ENCODE measurements at regions not wholly inside any gene's neighbourhood (a gene's known extent, or its start where the extent isn't known, plus 50 kb on each side); places are given as distances from the start of the nearest gene placed in this dataset.

DNA sequence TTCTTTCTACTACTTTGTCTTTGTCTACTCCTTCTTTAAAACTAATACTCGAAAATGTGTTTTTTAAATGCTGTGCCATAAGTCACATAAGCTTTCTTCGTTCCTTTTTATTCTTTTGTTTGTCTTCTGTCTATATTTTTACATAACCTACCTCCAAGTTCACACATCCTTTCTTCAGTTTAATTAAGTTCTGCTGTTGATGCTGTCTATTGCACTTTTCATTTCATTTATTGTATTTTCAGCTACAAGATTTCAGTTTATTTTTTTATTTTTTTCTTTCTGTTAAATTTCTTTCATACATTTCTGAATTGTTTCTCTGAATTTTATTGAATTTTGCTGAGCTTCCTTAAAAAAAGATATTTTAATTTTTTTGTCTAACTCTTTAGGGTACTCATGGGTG, 878.2 kb downstream of the MAT2B start:
- no peak for TF ChIP-seq CTCF (IDR thresholded peaks at IDR 0.05; ENCODE audit: low read depth, low read length)
- no peak for TF ChIP-seq POLR2A (IDR thresholded peaks at IDR 0.05; ENCODE audit: extremely low read depth, insufficient read length)
- no peak for TF ChIP-seq MAX (IDR thresholded peaks at IDR 0.05; ENCODE audit: low read depth, low read length)

All from NB4 (cell line).